ENCODE measurements at regions not wholly inside any gene's neighbourhood (a gene's known extent, or its start where the extent isn't known, plus 50 kb on each side); places are given as distances from the start of the nearest gene placed in this dataset.

DNA sequence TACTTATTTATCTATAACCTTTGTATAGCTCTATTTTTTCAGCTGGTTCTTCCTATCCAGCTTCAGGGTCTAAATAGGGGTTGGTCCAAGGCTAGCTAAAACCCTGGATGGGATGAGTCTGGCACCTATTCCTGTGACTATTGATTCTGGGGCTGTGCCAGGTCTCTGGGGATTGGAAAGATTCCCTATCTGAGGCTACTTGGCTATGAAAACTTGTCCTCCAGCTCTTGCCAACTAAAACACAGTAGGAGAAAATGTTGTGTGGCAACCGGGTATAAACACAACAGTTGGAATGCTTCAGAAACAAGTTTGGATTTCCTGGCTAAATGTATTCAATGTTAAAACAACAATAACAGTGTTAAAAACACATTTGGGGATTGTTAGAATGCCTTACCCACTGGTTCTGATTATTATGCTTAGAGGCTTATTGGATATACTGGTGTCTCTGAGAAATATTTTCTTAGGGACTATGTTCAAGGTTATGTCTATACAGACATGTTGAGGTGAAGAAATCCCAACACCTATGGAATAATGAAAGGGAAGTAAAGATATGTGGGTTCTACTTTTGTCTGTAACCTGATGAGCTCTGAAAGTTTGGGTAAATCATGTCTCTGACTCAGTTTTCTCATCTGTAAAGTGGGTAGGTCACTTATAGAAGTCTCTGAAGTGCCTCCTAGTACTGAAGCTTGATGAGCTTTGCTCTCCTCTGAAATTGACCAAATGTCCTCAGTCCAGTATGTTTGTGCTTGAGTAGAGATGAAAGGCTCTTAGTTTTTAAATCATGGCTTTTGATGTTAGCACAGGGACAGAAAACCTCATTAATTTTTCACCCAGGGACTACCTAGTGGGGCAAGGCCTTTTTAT is 460.7 kb downstream of the MTX2 start:
- CTCF ChIA-PET, result no interaction called here
- POLR2A ChIA-PET, result no interaction called here

DNA sequence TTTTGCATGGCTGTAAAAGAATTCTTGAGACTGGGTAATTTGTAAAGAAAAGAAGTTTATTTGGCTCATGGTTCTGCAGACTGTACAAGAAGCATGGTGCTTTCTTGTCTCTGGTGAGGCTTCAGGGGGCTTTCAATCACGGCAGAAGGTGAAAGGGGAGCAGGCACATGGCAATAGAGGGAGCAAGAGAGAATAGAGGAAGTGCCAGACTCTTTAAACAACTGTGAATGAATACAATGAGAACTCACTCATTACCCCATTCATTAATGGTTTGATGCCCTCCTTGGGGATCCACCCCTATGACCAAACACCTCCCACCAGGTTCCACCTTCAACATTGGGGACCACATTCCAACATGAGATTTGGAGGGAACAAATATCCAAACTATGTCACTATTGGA is 463.5 kb downstream of the MTX2 start:
- ChIA-PET POLR2A (no interaction called here), CTCF (no interaction called here)

DNA sequence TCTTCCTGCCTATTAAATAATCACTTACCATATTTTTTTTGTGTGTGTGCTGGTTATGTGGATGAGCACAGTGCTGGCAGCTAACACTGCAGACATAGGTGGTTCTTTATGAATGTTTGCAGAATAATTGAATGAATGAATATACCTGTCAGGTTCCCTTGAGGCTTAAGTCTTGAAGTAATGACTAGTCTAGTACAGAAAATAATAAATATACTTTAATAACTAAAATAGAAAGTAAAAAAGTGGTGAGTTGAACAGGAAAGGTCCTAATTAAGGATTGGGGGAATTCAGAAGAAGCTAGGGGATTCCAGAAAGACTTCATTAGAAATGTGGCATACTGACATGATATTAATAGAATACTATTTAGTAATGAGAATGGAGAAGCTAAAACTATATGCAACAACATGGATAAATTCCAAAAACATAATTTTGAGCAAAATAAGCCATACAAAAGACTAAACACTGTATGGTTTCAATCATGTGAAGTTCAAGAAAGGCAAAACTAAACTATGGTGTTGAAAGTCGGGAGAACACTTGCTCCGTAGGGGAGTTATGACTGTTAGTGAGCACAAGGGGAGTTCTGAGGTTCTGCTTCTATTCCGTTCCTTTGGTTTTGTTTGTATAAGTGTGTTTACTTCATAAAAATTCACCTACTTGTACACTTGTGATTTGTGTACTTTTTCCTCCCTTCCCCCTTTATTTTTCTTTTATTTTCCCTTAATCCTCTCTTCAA is 464.6 kb downstream of the MTX2 start:
- ChIA-PET CTCF (no interaction called here), POLR2A (no interaction called here)

DNA sequence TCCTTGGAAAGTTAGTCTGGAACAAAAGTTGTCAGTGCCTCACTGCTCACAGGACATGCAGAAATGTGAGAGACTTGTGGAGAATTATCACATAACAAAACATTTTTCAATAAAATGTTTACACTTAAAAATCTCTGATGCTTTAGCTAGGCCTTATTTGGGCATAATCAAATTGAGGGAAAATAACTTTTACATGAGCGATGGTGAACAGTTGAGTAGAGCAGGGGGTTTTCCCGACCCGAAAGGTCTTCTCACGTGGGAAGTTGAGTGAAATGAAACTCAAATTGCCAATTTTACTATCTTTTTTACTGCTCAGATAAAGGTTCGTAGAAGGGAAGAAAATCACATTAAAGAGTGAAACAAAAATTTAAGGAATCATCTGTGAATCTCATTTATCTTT is 465.6 kb downstream of the MTX2 start:
- CTCF ChIA-PET, result no interaction called here
- POLR2A ChIA-PET, result no interaction called here

DNA sequence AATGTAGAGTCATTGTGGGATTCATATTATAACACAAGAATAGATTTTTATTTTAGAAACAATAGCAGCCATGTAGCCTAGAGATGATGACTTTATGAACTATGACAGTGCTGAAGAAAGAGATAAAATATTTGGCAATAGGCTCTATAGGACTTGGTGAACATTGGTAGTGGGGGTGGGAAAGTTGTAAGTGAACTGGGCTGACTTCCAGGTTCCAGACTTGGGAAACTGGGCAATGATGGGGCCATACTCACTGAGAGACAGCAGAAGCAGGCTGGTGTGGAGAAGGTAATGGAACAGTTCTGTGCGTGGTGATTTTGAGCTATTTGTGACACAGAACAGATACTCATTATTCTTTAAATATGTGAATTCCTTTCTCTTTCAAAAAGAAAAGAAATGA is 470.3 kb upstream of the HNRNPA3 start:
- CTCF ChIA-PET, result no interaction called here
- POLR2A ChIA-PET, result no interaction called here

DNA sequence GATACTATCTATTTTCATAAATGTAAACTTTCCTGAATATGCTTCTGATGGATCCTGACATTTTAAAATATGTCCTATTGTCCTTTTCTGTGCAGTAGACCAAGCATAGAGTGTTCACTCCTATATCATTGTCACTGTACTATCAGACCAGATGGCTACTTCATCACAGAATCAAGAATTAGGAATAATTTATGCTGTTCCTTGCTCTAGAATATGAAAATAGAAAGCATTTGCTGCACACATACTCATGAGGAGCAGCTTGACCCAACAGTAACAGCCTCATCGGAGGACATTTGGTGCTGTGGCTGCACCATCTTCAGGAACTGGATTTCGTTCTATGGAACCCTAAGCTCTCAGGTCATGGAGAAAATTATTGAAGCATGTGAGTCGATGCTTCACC is 468.9 kb upstream of the HNRNPA3 start:
- ChIA-PET POLR2A (no interaction called here), CTCF (no interaction called here)

DNA sequence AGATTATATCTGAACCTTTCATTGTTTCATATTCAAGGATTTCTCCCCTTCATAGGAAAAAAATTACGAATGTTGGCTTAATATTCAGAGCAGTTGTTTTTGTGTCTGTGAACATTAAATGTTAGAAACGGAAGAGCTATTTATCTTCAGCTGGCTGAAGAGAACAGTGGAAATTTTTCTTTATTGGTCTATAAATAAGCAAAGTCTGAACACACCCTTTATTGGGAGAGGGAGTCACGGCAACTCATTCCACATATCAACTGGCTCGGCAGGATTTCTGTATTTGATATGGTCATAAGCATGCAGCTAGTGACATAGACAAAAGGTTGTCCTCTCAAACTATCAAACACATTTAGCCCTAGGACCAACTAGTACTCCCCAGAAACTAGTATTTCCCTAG is 468.4 kb upstream of the HNRNPA3 start:
- ChIA-PET POLR2A (no interaction called here), CTCF (no interaction called here)

- ChIA-PET POLR2A (no interaction called here), CTCF (no interaction called here)
Observed at GRCh38 chr2:176745543-176746200, 466.9 kb upstream of the HNRNPA3 start.

DNA sequence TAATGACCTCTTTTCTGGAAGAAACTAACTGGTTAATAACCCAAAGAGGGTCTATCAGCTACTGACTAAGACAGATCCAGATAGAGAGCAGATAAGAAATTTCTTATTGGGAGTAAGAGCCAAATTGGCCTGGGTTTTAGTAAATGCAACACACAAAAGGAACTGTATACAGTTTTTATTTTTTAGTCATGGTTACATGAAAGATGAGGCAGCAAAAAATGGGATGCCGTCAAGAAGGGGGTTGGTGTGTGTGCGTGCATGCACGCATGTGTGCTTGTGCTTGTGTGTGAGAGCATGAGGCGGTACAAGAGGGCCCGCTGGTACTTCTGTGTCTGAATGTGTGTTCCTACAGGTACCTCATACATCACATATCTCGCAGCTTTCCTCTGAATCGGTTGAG is 466.2 kb upstream of the HNRNPA3 start:
- CTCF ChIA-PET, result no interaction called here

DNA sequence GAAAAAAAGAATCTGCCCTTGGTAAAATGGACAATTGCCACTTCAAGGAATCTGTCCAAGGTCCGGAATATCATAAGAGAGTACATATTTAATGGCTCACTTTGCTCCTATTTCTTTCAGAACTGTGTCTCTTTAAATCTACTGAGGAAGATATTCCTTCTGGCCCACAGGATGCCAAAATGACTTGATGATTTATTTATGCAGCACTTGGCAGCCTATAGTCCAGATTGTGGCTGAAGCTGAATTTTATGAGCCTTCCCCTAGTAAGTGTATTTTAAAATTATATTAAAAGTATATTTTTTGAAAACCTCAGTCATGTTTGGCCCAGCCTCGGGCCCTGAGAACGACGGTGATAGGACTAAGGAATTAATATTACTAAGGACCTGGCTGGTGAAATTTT is 465.1 kb upstream of the HNRNPA3 start:
- ChIA-PET CTCF (no interaction called here), POLR2A (no interaction called here)

More for the DNA sequence above, 466.2 kb upstream of the HNRNPA3 start:
- POLR2A ChIA-PET, result no interaction called here

- POLR2A ChIA-PET, result no interaction called here
Observed at GRCh38 chr2:176747928-176748327, 464.7 kb upstream of the HNRNPA3 start.

GRCh38 chr2:176748662-176749061 is 463.9 kb upstream of the HNRNPA3 start:
- ChIA-PET POLR2A (no interaction called here), CTCF (no interaction called here)

More at GRCh38 chr2:176747928-176748327, 464.7 kb upstream of the HNRNPA3 start:
- CTCF ChIA-PET, result no interaction called here

DNA sequence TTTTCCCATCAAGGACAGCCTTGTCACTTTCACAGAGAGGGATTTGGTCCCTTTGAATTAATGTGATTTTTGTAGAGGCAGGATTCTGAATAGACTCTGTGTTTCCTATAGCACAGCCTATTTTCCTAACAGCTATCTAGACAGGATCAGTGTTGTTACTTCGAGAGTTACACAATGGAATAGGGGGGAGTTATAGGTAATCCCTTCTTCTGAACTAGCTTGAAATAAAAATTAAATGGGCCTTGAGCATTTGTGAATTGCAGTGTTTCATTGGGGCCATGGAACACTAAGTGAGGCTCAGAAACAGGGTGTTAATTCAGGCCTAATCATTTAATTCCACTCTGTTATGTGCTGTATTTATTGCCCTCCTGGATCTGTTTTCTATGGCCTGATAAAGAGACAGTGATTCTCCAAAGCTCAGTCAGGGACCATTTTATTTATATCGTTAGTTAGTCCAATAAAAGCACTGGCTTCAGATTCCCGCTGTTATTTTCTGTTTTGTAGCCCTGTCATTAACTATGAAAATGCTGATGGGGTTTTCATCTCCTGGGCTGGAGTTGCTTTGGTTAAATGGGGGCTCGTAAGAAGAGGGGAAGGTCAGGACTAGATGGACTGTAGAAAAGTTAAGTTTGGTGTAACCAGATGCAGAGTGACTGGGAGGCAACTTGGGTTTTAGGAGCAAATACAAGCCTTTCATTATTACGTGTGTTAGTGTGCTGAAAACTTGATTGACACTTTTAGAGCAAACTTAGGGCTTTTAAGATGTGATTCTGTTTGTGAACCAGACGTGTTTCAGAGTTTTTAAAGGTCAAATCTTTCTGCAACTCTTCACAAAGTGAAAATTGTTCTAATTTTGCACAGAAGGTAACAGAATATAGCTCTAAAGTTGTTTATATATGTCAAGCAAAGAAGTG is 461.0 kb upstream of the HNRNPA3 start:
- ChIA-PET POLR2A (no interaction called here), CTCF (no interaction called here)

- ChIA-PET CTCF (no interaction called here), POLR2A (no interaction called here)
Observed at GRCh38 chr2:176752295-176752694, 460.3 kb upstream of the HNRNPA3 start.

- POLR2A ChIA-PET, result no interaction called here
- CTCF ChIA-PET, result interaction anchor here (0.8 kb wide), 1 partner anchor 107 kb away, joined by 3 read pairs; no protein-coding TSS in a partner anchor
Observed at GRCh38 chr2:176753205-176753604, 459.4 kb upstream of the HNRNPA3 start.

GRCh38 chr2:176753752-176754474 is 458.7 kb upstream of the HNRNPA3 start:
- ChIA-PET CTCF (interaction anchor here (0.8 kb wide), 1 partner anchor 106 kb away, joined by 3 read pairs; no protein-coding TSS in a partner anchor), POLR2A (no interaction called here)

GRCh38 chr2:176755537-176756135 is 457.0 kb upstream of the HNRNPA3 start:
- POLR2A ChIA-PET, result no interaction called here
- CTCF ChIA-PET, result no interaction called here

GRCh38 chr2:176758426-176758825 is 454.2 kb upstream of the HNRNPA3 start:
- CTCF ChIA-PET, result no interaction called here
- POLR2A ChIA-PET, result no interaction called here

DNA sequence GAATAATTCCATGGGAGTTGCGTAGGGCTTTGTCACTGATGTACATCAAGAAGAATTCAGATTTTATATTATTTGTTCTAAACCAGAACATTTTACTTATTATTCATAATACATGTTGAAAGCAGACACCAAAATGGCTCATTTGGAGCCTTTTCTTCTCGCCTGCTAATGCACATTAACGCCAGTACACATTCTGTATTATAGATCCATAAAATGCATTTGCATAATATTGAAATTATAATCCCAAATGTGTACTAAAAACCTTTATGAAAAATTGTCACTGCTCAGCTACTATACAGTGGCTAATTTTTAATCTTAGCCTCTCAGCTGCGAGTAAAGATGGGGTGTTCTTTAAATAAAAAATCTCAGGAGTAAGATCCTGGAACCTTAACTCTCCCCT is 452.2 kb upstream of the HNRNPA3 start:
- CTCF ChIA-PET, result no interaction called here
- POLR2A ChIA-PET, result no interaction called here

All from activated CD8-positive, alpha-beta memory T cell treated with anti-CD3 and anti-CD28 coated beads for 36 hours (primary cell).